ENCODE measurements at regions not wholly inside any gene's neighbourhood (a gene's known extent, or its start where the extent isn't known, plus 50 kb on each side); places are given as distances from the start of the nearest gene placed in this dataset.

- no peak for DNase-seq
These were observed 552.7 kb upstream of the SLIT2 start for GRCh38 chr4:19698961-19699360.

DNA sequence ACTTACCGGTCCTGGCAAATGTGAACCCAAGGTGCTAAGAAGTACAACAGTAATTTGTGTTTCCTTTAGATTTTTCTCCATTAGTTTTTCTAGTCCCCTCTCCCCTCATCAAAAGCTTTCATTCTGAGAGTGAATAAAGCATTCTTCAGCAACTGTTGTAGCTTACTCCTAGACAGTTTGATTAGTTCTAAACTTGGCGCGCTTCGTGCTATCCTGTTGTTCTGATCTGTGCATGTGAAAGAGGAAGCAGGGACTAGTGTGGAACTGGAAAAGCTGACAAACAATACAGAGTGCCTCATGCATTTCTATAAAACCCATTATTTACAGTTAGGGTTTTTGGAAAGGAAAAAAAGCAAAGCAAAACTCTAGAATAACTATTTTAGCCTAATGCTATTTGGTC, 556.9 kb upstream of the SLIT2 start:
- no peak for DNase-seq

DNA sequence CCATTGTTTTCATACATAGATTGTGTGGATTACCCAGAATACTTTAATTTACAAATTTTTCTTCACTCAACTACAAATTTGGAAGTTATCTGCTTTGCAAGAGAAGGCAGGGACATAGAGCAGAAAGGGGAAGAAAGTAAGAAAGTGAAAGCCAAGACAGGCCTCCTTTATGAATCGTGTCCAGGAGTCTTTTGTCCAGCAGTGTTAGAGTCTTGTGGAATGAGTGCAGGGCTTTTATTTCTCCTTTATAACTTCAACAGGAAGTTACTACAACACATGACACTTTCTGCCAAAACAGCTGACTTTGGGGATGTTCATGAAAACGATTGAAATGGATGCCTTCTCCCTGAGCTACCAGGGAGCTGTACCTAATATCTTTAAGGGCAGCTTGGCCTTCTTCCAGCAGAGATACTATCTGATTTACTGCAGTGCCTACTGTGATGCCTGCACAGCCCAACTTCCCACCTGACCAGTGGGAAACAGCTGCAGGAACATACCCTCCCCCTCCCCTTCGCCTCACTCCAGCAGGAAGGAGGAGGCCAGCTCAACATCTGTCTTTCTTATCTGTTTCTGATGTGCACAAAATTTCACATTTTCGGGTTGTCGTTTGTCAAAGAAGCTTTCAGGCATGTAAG, 557.7 kb upstream of the SLIT2 start:
- DNase-seq: no peak

DNA sequence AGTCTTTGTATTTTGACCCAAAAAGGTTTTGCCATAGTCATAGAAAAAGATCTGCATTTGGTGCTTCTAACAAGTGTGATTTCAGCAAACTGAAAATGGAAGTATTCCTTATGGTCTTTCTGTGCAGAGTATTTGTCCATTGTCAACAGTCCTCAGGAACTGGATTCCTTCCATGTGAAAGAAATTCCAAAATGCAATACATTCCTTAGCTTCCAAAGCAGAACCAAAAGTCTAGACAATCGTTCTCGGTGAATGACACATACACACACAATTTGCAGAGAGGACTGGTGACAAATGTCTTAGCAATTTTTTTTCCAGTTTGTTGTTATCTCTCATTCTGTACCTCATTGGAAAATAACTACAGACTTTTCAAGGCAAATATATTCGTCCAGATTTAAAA, 562.2 kb upstream of the SLIT2 start:
- no peak for DNase-seq

DNA sequence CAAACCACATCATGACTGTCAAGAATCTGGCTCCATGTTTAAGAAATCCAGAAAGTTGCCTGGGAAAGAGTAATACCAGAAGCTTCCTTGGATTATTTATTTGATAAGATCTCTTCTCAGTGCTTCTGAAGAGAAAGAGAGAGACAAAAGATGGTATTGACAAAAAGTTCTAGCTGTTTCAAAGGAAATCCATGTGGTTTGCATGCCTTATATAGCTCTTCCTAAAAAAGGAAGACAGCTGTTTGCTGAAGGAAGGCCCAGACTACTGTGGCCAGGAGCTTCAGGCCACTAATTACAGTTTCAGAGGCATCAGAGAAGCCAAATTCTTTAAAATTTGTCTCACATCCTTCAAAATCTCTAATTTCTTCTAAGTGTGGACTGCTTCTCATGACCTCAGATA, 565.2 kb upstream of the SLIT2 start:
- DNase-seq: no peak

DNA sequence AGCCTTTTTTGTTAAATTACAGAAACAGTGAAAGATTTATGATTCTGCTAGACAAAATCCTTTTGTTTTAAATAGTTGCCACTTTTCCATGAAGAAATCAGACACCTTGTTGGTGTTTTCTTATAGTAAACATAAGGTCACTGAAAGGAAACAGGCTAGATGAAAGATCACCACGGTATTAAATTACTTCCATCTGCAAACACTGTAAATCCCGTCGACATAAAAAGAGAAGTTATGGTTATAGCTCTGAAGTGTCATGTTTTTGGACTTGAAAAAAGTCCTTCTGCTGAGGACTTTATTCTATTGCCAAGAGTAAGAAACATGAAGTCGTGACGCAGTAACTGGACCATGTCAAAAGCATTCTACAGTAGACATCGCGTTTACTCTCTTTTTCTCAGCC, 567.6 kb upstream of the SLIT2 start:
- DNase-seq: no peak

DNA sequence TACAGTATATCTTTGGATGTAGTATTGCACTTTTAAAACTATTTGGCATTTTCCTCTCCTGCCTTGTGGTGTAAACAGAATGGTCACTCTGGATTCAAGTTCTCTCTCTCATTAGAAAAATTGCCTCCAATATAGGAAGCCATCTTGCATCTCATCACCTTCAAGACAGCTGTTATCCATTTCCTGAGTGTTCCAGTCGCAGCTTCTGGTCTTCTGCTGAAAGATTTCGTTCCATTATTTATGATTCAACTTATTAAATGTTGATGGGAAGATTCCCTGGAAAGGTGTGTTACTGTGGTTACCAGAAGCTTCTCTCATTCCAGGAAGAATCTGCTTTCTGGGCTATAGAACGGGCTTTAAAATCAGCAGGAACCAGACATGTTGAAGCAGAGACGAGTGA, 568.3 kb upstream of the SLIT2 start:
- DNase-seq: no peak

DNA sequence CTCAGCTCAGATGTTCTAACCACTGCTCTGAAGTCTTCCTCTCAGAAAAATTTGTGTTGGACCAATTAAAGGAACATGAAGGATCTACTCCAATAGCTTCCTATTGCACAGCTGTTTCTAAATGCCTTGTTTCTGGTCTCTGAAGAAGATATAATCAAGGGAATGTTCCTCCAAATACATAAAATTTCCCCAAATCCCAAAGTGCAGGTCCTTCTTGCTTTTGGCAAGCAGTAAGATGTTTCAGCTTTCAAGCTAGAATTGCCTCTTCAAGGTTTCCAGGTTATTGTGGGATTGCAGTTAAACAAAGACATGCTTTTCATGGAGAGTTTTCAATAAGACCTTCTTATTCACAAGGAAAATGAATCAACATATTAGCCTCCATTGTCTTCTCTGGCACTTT, 574.5 kb upstream of the SLIT2 start:
- no peak for DNase-seq

DNA sequence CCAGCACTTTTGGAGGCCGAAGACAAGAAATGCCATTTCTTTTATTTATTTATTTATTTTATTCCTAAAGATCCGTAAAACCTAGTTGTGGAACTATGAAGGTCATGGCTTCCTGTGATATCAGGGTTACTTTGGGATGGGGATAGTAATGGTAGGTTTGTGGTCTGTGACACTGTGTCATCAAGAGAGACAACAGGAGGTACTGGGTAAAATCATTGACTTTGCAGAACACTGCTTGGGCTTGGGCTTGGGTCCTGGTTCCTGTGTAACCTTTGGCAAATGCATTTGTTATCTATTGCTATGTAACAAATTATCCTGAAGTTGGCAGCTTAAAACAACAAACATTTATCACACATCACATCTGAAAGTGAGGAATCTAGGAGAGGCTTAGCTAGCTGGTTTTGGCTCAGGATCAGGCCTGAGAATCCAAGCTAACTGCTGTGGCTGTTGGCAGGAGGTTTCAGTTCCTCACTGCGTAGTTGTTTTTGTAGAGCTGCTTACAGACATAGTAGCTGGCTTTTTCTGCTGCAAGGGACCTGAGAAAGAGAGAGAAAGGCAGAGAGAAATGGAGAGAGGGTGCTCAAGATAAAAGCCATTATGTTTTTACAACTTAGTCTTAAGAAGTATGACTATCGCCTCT, 576.4 kb upstream of the SLIT2 start:
- DNase-seq: no peak

- DNase-seq: no peak
These were observed 592.6 kb upstream of the SLIT2 start for GRCh38 chr4:19659101-19659500.

DNA sequence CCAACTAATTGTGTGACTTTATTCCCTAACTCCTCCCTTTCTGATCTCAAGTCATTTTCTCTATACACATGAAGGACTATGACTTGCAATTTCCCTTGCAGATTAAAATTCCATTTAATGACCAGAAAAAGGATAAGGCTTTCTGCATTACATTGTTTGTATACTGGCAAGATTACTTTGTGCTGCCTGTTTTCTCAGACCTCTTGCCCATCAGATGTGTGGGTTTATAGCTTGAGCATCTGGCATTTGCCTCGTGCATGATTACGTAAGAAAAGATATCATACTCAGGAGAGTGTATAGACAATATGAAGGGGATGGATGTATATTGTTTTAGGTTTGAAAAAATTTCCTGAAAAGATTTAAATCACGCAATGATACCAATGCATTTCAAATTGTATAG, 593.8 kb upstream of the SLIT2 start:
- DNase-seq: no peak

- no peak for DNase-seq
These were observed 596.0 kb upstream of the SLIT2 start for GRCh38 chr4:19655666-19656065.

GRCh38 chr4:19650903-19651864, 600.5 kb upstream of the SLIT2 start:
- DNase-seq: no peak

DNA sequence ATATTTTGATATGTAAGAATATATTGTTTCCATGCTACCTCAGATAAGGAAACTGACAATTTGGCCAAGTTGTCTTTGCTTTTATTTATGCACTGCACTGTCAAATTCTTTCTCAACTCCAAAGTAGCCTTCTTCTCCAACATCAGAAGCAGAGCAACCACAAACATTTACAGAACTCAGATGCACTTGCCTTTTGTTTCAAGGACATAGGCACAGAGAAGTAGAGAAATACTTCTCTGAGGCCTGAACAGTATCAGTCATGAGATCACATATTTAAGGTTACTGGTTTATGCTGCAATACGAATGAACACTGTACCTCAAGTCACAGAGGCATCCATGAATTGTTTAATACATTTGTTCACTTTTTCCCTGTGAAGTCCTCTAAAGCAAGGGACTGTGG, 606.1 kb upstream of the SLIT2 start:
- no peak for DNase-seq

DNA sequence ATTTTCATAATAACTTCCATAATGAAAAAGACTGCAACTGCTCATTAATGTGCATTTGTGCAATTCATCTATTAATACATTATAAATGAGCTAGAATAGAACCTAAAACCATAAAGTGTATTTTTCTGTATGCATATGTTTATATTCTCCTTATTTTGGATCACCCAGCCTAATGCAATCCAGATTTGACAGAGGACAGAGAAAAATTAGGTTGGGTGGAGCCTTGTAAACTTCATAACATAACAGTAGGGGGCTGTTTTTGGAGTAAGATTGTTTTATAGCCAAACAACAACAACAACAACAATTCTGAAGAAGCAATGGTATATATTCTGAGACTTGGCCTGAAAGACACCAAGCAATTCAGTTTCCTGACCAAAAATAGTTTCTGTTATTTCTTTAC, 615.3 kb upstream of the SLIT2 start:
- DNase-seq: no peak

DNA sequence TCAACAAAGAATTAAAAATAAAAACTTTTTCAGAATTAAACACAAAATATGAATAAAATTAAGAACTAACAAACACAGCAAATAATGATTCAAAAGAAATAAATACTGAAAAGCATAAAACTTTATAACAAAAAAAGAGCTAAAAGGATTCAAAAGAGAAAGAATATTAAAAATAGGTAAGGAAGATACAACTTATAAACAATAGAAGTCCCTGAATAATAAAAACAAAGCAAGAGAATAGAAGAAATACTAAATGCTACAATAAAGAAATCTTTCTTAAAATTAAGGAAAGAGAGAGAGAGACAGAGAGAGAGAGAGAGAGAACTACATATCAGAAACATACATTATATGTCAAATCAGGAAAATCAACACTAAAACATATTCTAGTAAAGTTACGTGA, 619.9 kb upstream of the SLIT2 start:
- DNase-seq: no peak

- DNase-seq: no peak
These were observed 627.8 kb upstream of the SLIT2 start for GRCh38 chr4:19623866-19624265.

DNA sequence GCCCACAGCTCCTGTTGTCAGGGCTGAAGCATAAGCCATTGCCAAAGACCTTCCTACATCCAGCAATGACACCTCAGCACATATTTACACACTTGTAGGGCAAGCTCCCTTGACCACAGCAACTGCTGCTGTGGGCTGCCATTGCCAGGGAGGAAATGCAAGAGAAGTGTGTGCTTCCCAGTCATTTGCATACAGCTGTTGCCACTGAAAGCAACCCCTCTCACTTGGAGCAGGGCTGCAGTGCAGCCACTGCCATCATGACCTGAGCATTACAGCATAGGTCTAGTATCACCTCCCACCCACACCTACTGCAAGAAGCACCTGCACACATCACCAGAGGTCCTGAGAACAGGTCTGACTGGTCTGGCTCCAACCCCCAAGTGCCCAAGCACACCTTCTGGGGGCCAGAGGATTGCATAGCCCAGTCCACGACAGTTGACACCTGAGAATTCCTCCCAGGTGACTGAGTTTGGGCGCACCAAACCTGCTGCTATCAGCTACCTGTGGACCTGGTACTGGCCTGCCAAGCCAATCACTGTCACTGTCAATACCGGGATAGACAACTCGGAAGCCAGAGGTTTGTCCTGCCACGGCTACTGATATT, 636.5 kb upstream of the SLIT2 start:
- no peak for DNase-seq

- no peak for DNase-seq
These were observed 637.5 kb upstream of the SLIT2 start for GRCh38 chr4:19614171-19614570.

DNA sequence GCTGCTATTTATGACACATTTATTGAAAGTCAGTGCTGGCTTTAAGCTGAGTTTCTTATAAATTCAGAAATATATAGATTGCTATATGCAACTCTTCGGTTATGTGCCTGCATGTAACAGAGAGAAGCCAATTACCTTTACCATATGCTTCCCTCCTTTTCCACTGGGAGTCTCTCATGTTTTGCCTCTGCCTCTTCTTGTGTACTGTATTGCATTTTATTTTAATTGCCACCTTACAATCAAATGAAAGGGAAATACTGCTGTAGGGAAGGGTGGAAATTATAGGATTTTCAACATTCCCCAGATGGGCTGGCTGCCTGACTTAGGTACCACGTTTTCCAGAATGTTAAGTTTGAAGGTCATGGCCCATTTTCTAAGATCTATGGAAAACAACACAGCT, 655.4 kb upstream of the SLIT2 start:
- DNase-seq: no peak

GRCh38 chr4:19592391-19592790, 659.3 kb upstream of the SLIT2 start:
- DNase-seq: no peak

- no peak for DNase-seq
These were observed 667.7 kb upstream of the SLIT2 start for GRCh38 chr4:19583827-19584569.

GRCh38 chr4:19580095-19580494, 671.6 kb upstream of the SLIT2 start:
- DNase-seq: no peak
